Ovary (tissue), 7 donors: ENCODE measurements at regions not wholly inside any gene's neighbourhood (a gene's known extent, or its start where the extent isn't known, plus 50 kb on each side); places are given as distances from the start of the nearest gene placed in this dataset.
"Not testable (repeated sequence)": the region's sequence is repeated elsewhere in the genome, so short reads cannot be mapped to it uniquely, and the experiment has no call there.

Source experiments
- DNase-seq, 5 donors: peaks; one replicate each; pipeline ENCODE4 v3.0.0-alpha.2; 2019 to 2020
- H3K27ac ChIP-seq, 2 donors: fragments of 200-600 bp; one replicate each; pipeline versions ENCODE4 v1.5.1 to v1.8.0; 2019 to 2022
- H3K27me3 ChIP-seq: fragments of 200-600 bp; one replicate; pipeline ENCODE4 v1.8.0; 2022
- H3K36me3 ChIP-seq: fragments of 200-600 bp; sonication (generic); one replicate; pipeline ENCODE4 v1.5.1; 2019
- H3K4me1 ChIP-seq: one replicate; pipeline ENCODE4 v1.8.1; 2013; ENCODE audit warnings: mild to moderate bottlenecking, moderate library complexity; ENCODE audit not compliant: insufficient read depth
- H3K4me3 ChIP-seq: fragments of 200-600 bp; sonication (generic); one replicate; pipeline ENCODE4 v1.5.1; 2017
- H3K9me3 ChIP-seq, 2 donors: fragments of 200-600 bp in 1 of 2; sonication (generic) in 1 of 2; one replicate each; pipeline versions ENCODE4 v1.5.1 to v1.8.1; 2013 to 2019; ENCODE audit warnings: mild to moderate bottlenecking in 1 of 2, moderate library complexity in 1 of 2
- CTCF ChIP-seq, 3 donors: fragments of 450-650 bp in 2 of 3; fragments of 200-600 bp in 1 of 3; IDR thresholded peaks; one replicate each; pipeline versions ENCODE4 v1.5.1 to v1.8.0; 2016 to 2022; ENCODE audit warnings: antibody characterized with exemption in 3 of 3, mild to moderate bottlenecking in 1 of 3
- EP300 ChIP-seq: sonication (generic); formaldehyde crosslinking; IDR thresholded peaks from one replicate; pipeline ENCODE4 v1.6.1; 2017; ENCODE audit warnings: antibody characterized with exemption
- POLR2A ChIP-seq: fragments of 450-650 bp; IDR thresholded peaks from one replicate; pipeline ENCODE4 v1.6.1; 2017; ENCODE audit warnings: antibody characterized with exemption, mild to moderate bottlenecking, moderate library complexity
- WGBS, 3 donors: extraction: QIAGEN DNeasy Blood & Tissue Kit in 1 of 3; methylation state at CpG; one replicate each; pipeline versions ENCODE4 v1.1.5 to v1.1.7; 2013 to 2017; 5-methylcytosine and 5-hydroxymethylcytosine counted together
- intact Hi-C, 4 donors: fragments of 100-400 bp; cut with DNase I; formaldehyde crosslinking; loops; one replicate each; pipeline versions ENCODE4 v1.11.0 to v1.15.1; 2022 to 2023
- donor health status: DM: no; HTN: no; CAD: no; lungs with moderate emphysema.
- donor health status: DM: no; HTN: no; CAD: no.
- donor health status: Bipolar disorder and iron deficiency.
- donor health status: DM: no; HTN: no; CAD: no.
- donor health status: DM: yes; HTN: yes; CAD: no.

GRCh38 chr2:63741884-63742579 lies 99.7 kb upstream of the UGP2 start:
- TF ChIP-seq CTCF (IDR thresholded peaks at IDR 0.05) (no peak), POLR2A (no peak), EP300 (no peak)
- intact Hi-C loops: no loop called here
- Histone ChIP-seq H3K27me3 (no peaks in the 10 kb centered on the region), H3K9me3 (no peaks in the 10 kb centered on the region), H3K4me1 (peaks cover 3% of the 10 kb centered on the region), H3K4me3 (no peak overlapping the region), H3K36me3 (no peaks in the 10 kb centered on the region), H3K27ac (no peak overlapping the region)
- DNase-seq: no peak
- whole genome bisulfite sequencing, 3 donors: 57 to 63% (median 60%) methylated on average over 3 of the region's 3 CpGs

- Histone ChIP-seq H3K4me3 (no peak overlapping the region), H3K9me3 (no peaks in the 10 kb centered on the region), H3K36me3 (no peaks in the 10 kb centered on the region), H3K4me1 (no peaks in the 10 kb centered on the region), H3K27me3 (no peaks in the 10 kb centered on the region), H3K27ac (no peak overlapping the region)
- TF ChIP-seq EP300 (no peak), CTCF (IDR thresholded peaks at IDR 0.05) (no peak), POLR2A (no peak)
- intact Hi-C loops: no loop called here
- WGBS, 3 donors: 74 to 81% (median 75%) methylated on average over 5 of the region's 5 CpGs
- no peak for DNase-seq
These were observed 99.1 kb upstream of the UGP2 start for GRCh38 chr2:63742580-63742976.

GRCh38 chr2:63743170-63743981 lies 98.3 kb upstream of the UGP2 start:
- no peak for TF ChIP-seq CTCF (IDR thresholded peaks at IDR 0.05)
- no peak for TF ChIP-seq EP300
- TF ChIP-seq POLR2A: no peak
- intact Hi-C loops: no loop called here
- H3K4me3 ChIP-seq: no peak overlapping the region
- H3K36me3 ChIP-seq: no peaks in the 10 kb centered on the region
- 91 to 95% (median 93%) methylated on average over 2 of the region's 2 CpGs for WGBS, 3 donors
- H3K27ac ChIP-seq: no peak overlapping the region
- no peaks in the 10 kb centered on the region for H3K4me1 ChIP-seq
- no peak for DNase-seq
- no peaks in the 10 kb centered on the region for H3K9me3 ChIP-seq
- no peaks in the 10 kb centered on the region for H3K27me3 ChIP-seq

GRCh38 chr2:63743982-63744966 lies 97.4 kb upstream of the UGP2 start:
- 36 to 46% (median 44%) methylated on average over 6 of the region's 6 CpGs for WGBS, 3 donors
- Histone ChIP-seq H3K4me1 (no peaks in the 10 kb centered on the region), H3K4me3 (no peak overlapping the region), H3K36me3 (no peaks in the 10 kb centered on the region), H3K9me3 (no peaks in the 10 kb centered on the region), H3K27ac (no peak overlapping the region), H3K27me3 (no peaks in the 10 kb centered on the region)
- DNase-seq: no peak
- intact Hi-C loops: no loop called here
- TF ChIP-seq EP300 (no peak), CTCF (IDR thresholded peaks at IDR 0.05) (no peak), POLR2A (no peak)

GRCh38 chr2:63746548-63746947 lies 95.1 kb upstream of the UGP2 start:
- H3K4me3 ChIP-seq, H3K27ac ChIP-seq, H3K4me1 ChIP-seq, H3K36me3 ChIP-seq, intact Hi-C loops, H3K9me3 ChIP-seq, DNase-seq, H3K27me3 ChIP-seq: not testable (repeated sequence)
- 93 to 95% (median 94%) methylated on average over 8 of the region's 8 CpGs for WGBS, 3 donors
